HL-60 (cell line): ENCODE measurements at regions not wholly inside any gene's neighbourhood (a gene's known extent, or its start where the extent isn't known, plus 50 kb on each side); places are given as distances from the start of the nearest gene placed in this dataset.

Experiments used
- DNase-seq, 2 experiments: peaks; one replicate each; pipeline ENCODE4 v3.0.0-alpha.2; 2010 to 2020; ENCODE audit warnings: low read depth in 1 of 2, low spot score in 1 of 2
- H3K27ac ChIP-seq: fragments of 250-450 bp; sonication (Bioruptor Pico); replicated peaks from 2 replicates; pipeline ENCODE4 v1.5.1; 2020; ENCODE audit warnings: mild to moderate bottlenecking, moderate library complexity
- H3K27me3 ChIP-seq: fragments of 250-450 bp; sonication (Bioruptor Pico); 2 replicates; pipeline ENCODE4 v1.5.1; 2021; ENCODE audit warnings: mild to moderate bottlenecking, moderate library complexity; ENCODE audit not compliant: insufficient read depth, poor library complexity, severe bottlenecking
- H3K4me3 ChIP-seq: replicated peaks from 2 replicates; pipeline ENCODE4 v1.5.1; 2011; ENCODE audit warnings: mild to moderate bottlenecking, control low read depth, low read length; ENCODE audit not compliant: insufficient read depth
- CTCF ChIP-seq: IDR thresholded peaks from one replicate; pipeline ENCODE4 v1.5.1; 2011; ENCODE audit warnings: low read length, control low read depth, inconsistent platforms; ENCODE audit not compliant: insufficient read depth
- GABPA ChIP-seq: IDR thresholded peaks from 2 replicates; pipeline ENCODE4 v1.6.1; 2012; ENCODE audit warnings: low read depth
- POLR2AphosphoS5 ChIP-seq: IDR thresholded peaks from 2 replicates; pipeline ENCODE4 v1.6.1; 2012; ENCODE audit warnings: low read depth
- REST ChIP-seq: IDR thresholded peaks from 2 replicates; pipeline ENCODE4 v1.6.1; 2012; ENCODE audit warnings: low read depth; ENCODE audit not compliant: insufficient replicate concordance
- SPI1 ChIP-seq: IDR thresholded peaks from 2 replicates; pipeline ENCODE4 v1.6.1; 2012; ENCODE audit warnings: low read depth, mild to moderate bottlenecking, borderline replicate concordance

- no peak overlapping the region for H3K27ac ChIP-seq
Measured at GRCh38 chr3:130259166-130259874, 86.2 kb upstream of the COL6A5 start.

GRCh38 chr3:130260918-130261317 lies 84.6 kb upstream of the COL6A5 start:
- peaks cover 6% of the 10 kb centered on the region for H3K27me3 ChIP-seq
- H3K4me3 ChIP-seq: no peak overlapping the region
- no peak for TF ChIP-seq GABPA
- no peak for TF ChIP-seq REST
- no peak overlapping the region for H3K27ac ChIP-seq
- no peak for DNase-seq

More at GRCh38 chr3:130259166-130259874, 86.2 kb upstream of the COL6A5 start:
- no peak for DNase-seq
- no peak for TF ChIP-seq POLR2AphosphoS5
- TF ChIP-seq SPI1: no peak
- Histone ChIP-seq H3K27me3 (peaks cover 6% of the 10 kb centered on the region), H3K4me3 (no peak overlapping the region)

GRCh38 chr3:130263708-130264107 lies 81.8 kb upstream of the COL6A5 start:
- DNase-seq: no peak
- TF ChIP-seq CTCF: no peak
- TF ChIP-seq REST: no peak
- TF ChIP-seq GABPA: no peak
- TF ChIP-seq SPI1: no peak
- no peak for TF ChIP-seq POLR2AphosphoS5
- Histone ChIP-seq H3K27me3 (peaks cover 3% of the 10 kb centered on the region), H3K4me3 (no peak overlapping the region), H3K27ac (no peak overlapping the region)

GRCh38 chr3:130266817-130267216 lies 78.7 kb upstream of the COL6A5 start:
- DNase-seq: no peak
- Histone ChIP-seq H3K27ac (no peak overlapping the region), H3K4me3 (no peak overlapping the region), H3K27me3 (peaks cover 7% of the 10 kb centered on the region)
- TF ChIP-seq GABPA: no peak
- no peak for TF ChIP-seq SPI1
- TF ChIP-seq CTCF: no peak
- TF ChIP-seq REST: no peak
- no peak for TF ChIP-seq POLR2AphosphoS5
